DMS 273 treated with DMSO at 0.1 percent for 48 hours (cell line): ENCODE measurements at regions not wholly inside any gene's neighbourhood (a gene's known extent, or its start where the extent isn't known, plus 50 kb on each side); places are given as distances from the start of the nearest gene placed in this dataset.
"Not testable (repeated sequence)": the region's sequence is repeated elsewhere in the genome, so short reads cannot be mapped to it uniquely, and the experiment has no call there.

Experiments used
- DNase-seq: peaks from one replicate; lab custom pipeline; 2025; lab: John Stamatoyannopoulos, UW

GRCh38 chr4:177242651-177243286 is 66.9 kb upstream of the NEIL3 start:
- no peak for DNase-seq

GRCh38 chr4:177246641-177247584 is 62.8 kb upstream of the NEIL3 start:
- DNase-seq: peak; percentile 11

GRCh38 chr4:177250056-177250696 is 59.5 kb upstream of the NEIL3 start:
- DNase-seq: peak; percentile 37

GRCh38 chr4:177251237-177251636 is 58.4 kb upstream of the NEIL3 start:
- DNase-seq: no peak

GRCh38 chr4:177255359-177255758 is 54.3 kb upstream of the NEIL3 start:
- DNase-seq: no peak

- DNase-seq: no peak
Measured at GRCh38 chr4:177256950-177257349, 52.7 kb upstream of the NEIL3 start.

- DNase-seq: not testable (repeated sequence)
Measured at GRCh38 chr4:177259466-177259865, 50.2 kb upstream of the NEIL3 start.
